GM10248 (cell line): ENCODE measurements at regions not wholly inside any gene's neighbourhood (a gene's known extent, or its start where the extent isn't known, plus 50 kb on each side); places are given as distances from the start of the nearest gene placed in this dataset.
"Not testable (repeated sequence)": the region's sequence is repeated elsewhere in the genome, so short reads cannot be mapped to it uniquely, and the experiment has no call there.

Experiments used
- CTCF ChIA-PET: fragments of 300-600 bp; sonication (Branson Sonifier 250); formaldehyde crosslinking; extraction: SDS; loops from one replicate; lab custom pipeline; 2021; ENCODE audit warnings: antibody characterized with exemption; lab: Yijun Ruan, JAX
- POLR2A ChIA-PET: fragments of 350-650 bp; sonication (Branson Sonifier 250); formaldehyde crosslinking; extraction: SDS; loops from one replicate; lab custom pipeline; 2020; ENCODE audit warnings: antibody characterized with exemption; lab: Yijun Ruan, JAX
- DNase-seq: peaks from one replicate; pipeline ENCODE4 v3.0.0; 2012; ENCODE audit errors: extremely low spot score
- CTCF ChIP-seq: IDR thresholded peaks from 2 replicates; pipeline ENCODE4 v1.5.1; 2012; ENCODE audit warnings: mild to moderate bottlenecking, low read depth; ENCODE audit errors: extremely low read depth, missing control alignments, control extremely low read depth

DNA sequence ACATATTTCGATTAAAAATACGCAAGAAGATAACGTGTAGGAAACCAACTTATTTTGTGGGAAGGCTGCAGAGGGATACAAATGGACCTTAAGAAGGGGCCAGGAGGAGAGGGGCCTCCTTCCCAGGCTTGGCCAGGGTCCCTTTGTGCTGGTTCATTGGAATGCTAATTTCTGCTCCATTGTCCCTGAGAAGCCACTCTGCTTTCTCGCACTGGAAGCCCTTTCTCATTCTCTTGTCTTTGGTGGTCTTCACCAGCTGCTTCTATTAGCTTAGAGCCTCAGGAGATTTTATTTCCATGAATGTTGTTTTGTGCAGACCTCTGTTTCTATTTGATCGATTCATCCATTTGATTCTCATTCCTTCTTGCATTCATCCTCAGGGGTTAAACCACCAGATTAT lies 325.4 kb downstream of the TMEM38B start:
- POLR2A ChIA-PET = no interaction called here
- CTCF ChIA-PET = interaction anchor here (1.2 kb wide), 1 partner anchor 13 kb away, joined by 3 read pairs; no protein-coding TSS in a partner anchor

DNA sequence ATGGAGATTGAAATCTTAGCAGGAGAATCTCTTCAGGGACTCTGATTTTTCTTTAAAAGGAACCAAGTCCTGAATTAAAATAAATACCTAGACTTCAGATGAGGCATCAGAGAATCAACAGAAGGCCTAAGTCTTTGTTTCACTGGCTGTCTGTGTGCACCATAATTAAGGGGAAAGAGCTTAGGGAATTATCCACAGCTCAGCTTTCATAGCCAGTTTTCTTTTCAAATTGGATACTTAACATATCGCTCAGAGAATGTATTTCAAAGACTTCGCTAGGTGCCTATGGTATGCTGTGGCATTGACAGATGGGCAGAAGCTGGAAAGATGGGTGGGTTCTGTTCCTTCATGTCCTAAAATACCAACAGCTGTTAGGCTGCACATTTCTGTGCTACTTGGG lies 325.8 kb downstream of the TMEM38B start:
- no peak for TF ChIP-seq CTCF
- ChIA-PET CTCF (interaction anchor here (1.2 kb wide), 1 partner anchor 13 kb away, joined by 3 read pairs; no protein-coding TSS in a partner anchor), POLR2A (no interaction called here)
- DNase-seq = no peak

More for the DNA sequence above, 325.4 kb downstream of the TMEM38B start:
- no peak for DNase-seq
- no peak for TF ChIP-seq CTCF

GRCh38 chr9:106023455-106023854 lies 329.1 kb downstream of the TMEM38B start:
- ChIA-PET POLR2A (no interaction called here), CTCF (no interaction called here)
- no peak for DNase-seq
- TF ChIP-seq CTCF = no peak

- POLR2A ChIA-PET = no interaction called here
- CTCF ChIA-PET = no interaction called here
- TF ChIP-seq CTCF = no peak
- no peak for DNase-seq
These were observed 331.1 kb downstream of the TMEM38B start for GRCh38 chr9:106025453-106025852.

- POLR2A ChIA-PET, DNase-seq: not testable (repeated sequence)
- CTCF ChIA-PET = interaction anchor here (1.7 kb wide), 1 partner anchor 21 kb away, joined by 3 read pairs; no protein-coding TSS in a partner anchor
These were observed 335.8 kb downstream of the TMEM38B start for GRCh38 chr9:106030146-106030545.

DNA sequence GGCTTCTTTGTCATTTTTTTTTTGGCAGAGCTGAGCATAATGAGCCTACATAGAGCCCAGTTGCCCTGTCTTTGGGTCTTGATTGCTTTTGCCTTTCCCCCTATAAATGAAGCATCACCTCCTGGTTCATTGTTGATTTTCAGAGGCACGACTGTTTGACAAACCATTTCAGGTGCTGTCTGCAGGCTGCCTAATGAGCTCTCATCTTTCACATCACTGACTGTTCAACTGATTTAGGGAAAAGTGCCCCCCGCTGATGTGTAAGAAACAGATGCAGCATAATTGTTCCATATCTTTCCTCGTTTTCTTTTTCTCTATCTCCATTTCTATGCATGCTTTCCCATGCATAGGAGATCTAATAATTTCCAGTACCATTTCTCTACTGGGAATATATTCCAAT lies 338.6 kb downstream of the TMEM38B start:
- ChIA-PET POLR2A (no interaction called here), CTCF (interaction anchor here (1.0 to 1.3 kb wide), 2 partner anchors 13 kb away, joined by 3 read pairs; no protein-coding TSS in a partner anchor)
- no peak for TF ChIP-seq CTCF
- no peak for DNase-seq

DNA sequence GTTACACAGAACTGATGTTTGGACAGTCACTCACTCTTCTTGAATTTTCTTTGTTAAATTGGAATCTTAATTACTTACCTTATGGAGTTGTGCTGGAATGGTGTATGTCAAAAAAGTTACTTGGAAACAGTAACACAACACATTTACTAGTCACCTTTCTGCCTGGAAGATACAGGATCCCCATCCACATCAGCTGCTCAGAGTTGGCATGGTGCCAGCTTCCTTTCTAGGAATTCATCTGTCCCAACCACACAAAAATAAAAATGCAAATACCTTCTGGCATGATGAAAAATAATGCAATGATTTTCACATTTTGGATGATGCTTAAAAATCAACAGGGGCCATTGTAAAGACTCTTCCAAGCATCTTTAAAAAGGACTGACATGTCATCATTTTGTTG lies 341.5 kb downstream of the TMEM38B start:
- POLR2A ChIA-PET = no interaction called here
- DNase-seq = no peak
- no peak for TF ChIP-seq CTCF
- CTCF ChIA-PET = no interaction called here
